Stimulated activated effector memory CD8-positive, alpha-beta T cell treated with anti-CD3 and anti-CD28 coated beads, Interleukin-12 subunit alpha, Interleukin-12 subunit beta, amount 100 ng/mL, for 72 hours (primary cell): ENCODE measurements at regions not wholly inside any gene's neighbourhood (a gene's known extent, or its start where the extent isn't known, plus 50 kb on each side); places are given as distances from the start of the nearest gene placed in this dataset.
"Not testable (repeated sequence)": the region's sequence is repeated elsewhere in the genome, so short reads cannot be mapped to it uniquely, and the experiment has no call there.

Experiments used
- ATAC-seq: fragments of 150-1000 bp; cut with Tn5 transposase; 2 replicates; pipeline ENCODE4 v1.10.0; 2021
- DNase-seq, 2 donors: peaks; one replicate each; pipeline ENCODE4 v3.0.0; 2021 to 2022; ENCODE audit warnings: low spot score in 2 of 2
- H3K27ac Mint-ChIP-seq: one replicate; pipeline ENCODE4 v1.8.0; 2022; ENCODE audit warnings: mild to moderate bottlenecking, mixed read lengths
- H3K36me3 Mint-ChIP-seq: one replicate; pipeline ENCODE4 v1.8.0; 2022; ENCODE audit warnings: mild to moderate bottlenecking, mixed read lengths
- H3K4me1 Mint-ChIP-seq: one replicate; pipeline ENCODE4 v1.8.0; 2022; ENCODE audit warnings: mixed read lengths
- H3K4me3 Mint-ChIP-seq: one replicate; pipeline ENCODE4 v1.8.0; 2022; ENCODE audit warnings: mild to moderate bottlenecking, mixed read lengths
- H3K9me3 Mint-ChIP-seq: one replicate; pipeline ENCODE4 v1.8.0; 2022; ENCODE audit warnings: mixed read lengths

- H3K36me3 Mint-ChIP-seq, result no peaks in the 10 kb centered on the region
- no peak overlapping the region for H3K4me3 Mint-ChIP-seq
- DNase-seq (no peak), ATAC-seq (no peak)
- H3K27ac Mint-ChIP-seq, result no peak overlapping the region
- peaks cover 6% of the 10 kb centered on the region for H3K4me1 Mint-ChIP-seq
- no peaks in the 10 kb centered on the region for H3K9me3 Mint-ChIP-seq
Observed at GRCh38 chr11:86735451-86736290, 63.3 kb upstream of the ME3 start.

- H3K9me3 Mint-ChIP-seq, ATAC-seq, DNase-seq, H3K36me3 Mint-ChIP-seq, H3K4me3 Mint-ChIP-seq, H3K27ac Mint-ChIP-seq, H3K4me1 Mint-ChIP-seq: not testable (repeated sequence)
Observed at GRCh38 chr11:86732739-86733138, 60.3 kb upstream of the ME3 start.

GRCh38 chr11:86732286-86732685 lies 59.9 kb upstream of the ME3 start:
- H3K36me3 Mint-ChIP-seq, H3K4me1 Mint-ChIP-seq, DNase-seq: not testable (repeated sequence)

GRCh38 chr11:86729576-86729975 lies 57.2 kb upstream of the ME3 start:
- H3K4me3 Mint-ChIP-seq, H3K36me3 Mint-ChIP-seq, ATAC-seq, DNase-seq, H3K4me1 Mint-ChIP-seq, H3K9me3 Mint-ChIP-seq, H3K27ac Mint-ChIP-seq: not testable (repeated sequence)

More at GRCh38 chr11:86732286-86732685, 59.9 kb upstream of the ME3 start:
- ATAC-seq, H3K4me3 Mint-ChIP-seq, H3K27ac Mint-ChIP-seq, H3K9me3 Mint-ChIP-seq: not testable (repeated sequence)

- Mint-ChIP-seq H3K4me1 (no peaks in the 10 kb centered on the region), H3K9me3 (no peaks in the 10 kb centered on the region), H3K4me3 (no peak overlapping the region), H3K27ac (no peak overlapping the region), H3K36me3 (no peaks in the 10 kb centered on the region)
- no peak for DNase-seq
- no peak for ATAC-seq
Observed at GRCh38 chr11:86728562-86728961, 56.1 kb upstream of the ME3 start.

GRCh38 chr11:86726770-86727504 lies 54.5 kb upstream of the ME3 start:
- H3K27ac Mint-ChIP-seq, result no peak overlapping the region
- H3K36me3 Mint-ChIP-seq, result no peaks in the 10 kb centered on the region
- ATAC-seq (peak; percentile 31), DNase-seq (no peak)
- peaks cover 6% of the 10 kb centered on the region for H3K9me3 Mint-ChIP-seq
- H3K4me3 Mint-ChIP-seq, result no peak overlapping the region
- H3K4me1 Mint-ChIP-seq, result no peaks in the 10 kb centered on the region

GRCh38 chr11:86726118-86726753 lies 53.8 kb upstream of the ME3 start:
- Mint-ChIP-seq H3K4me3 (no peak overlapping the region), H3K27ac (no peak overlapping the region), H3K36me3 (no peaks in the 10 kb centered on the region), H3K4me1 (no peaks in the 10 kb centered on the region), H3K9me3 (peaks cover 6% of the 10 kb centered on the region)
- peak; percentile 37 for ATAC-seq
- no peak for DNase-seq

- DNase-seq (no peak), ATAC-seq (no peak)
- Mint-ChIP-seq H3K36me3 (no peaks in the 10 kb centered on the region), H3K9me3 (peaks cover 7% of the 10 kb centered on the region), H3K27ac (no peak overlapping the region), H3K4me3 (no peak overlapping the region), H3K4me1 (no peaks in the 10 kb centered on the region)
Observed at GRCh38 chr11:86724137-86724536, 51.7 kb upstream of the ME3 start.

- DNase-seq, result no peak
- Mint-ChIP-seq H3K4me3 (no peak overlapping the region), H3K27ac (no peak overlapping the region), H3K4me1 (no peaks in the 10 kb centered on the region), H3K9me3 (peaks cover 8% of the 10 kb centered on the region), H3K36me3 (no peaks in the 10 kb centered on the region)
- ATAC-seq, result no peak
Observed at GRCh38 chr11:86723281-86723680, 50.9 kb upstream of the ME3 start.

- H3K9me3 Mint-ChIP-seq, result peaks cover 8% of the 10 kb centered on the region
- ATAC-seq, result no peak
- H3K4me3 Mint-ChIP-seq, result no peak overlapping the region
- H3K27ac Mint-ChIP-seq, result no peak overlapping the region
- no peaks in the 10 kb centered on the region for H3K36me3 Mint-ChIP-seq
- DNase-seq, result no peak
- no peaks in the 10 kb centered on the region for H3K4me1 Mint-ChIP-seq
Observed at GRCh38 chr11:86722748-86723147, 50.3 kb upstream of the ME3 start.
